OCI-LY7 (cell line): ENCODE measurements at regions not wholly inside any gene's neighbourhood (a gene's known extent, or its start where the extent isn't known, plus 50 kb on each side); places are given as distances from the start of the nearest gene placed in this dataset.

ENCODE experiments used
- BruUV-seq: library from RNA; stranded (reverse); fragments of 400-500 nt; replicated peaks from 2 replicates; lab custom pipeline; 2021; lab: Mats Ljungman, UMichigan
- CTCF ChIA-PET: fragments of 300-600 bp; sonication (Branson Sonifier 250); formaldehyde crosslinking; loops from one replicate; lab custom pipeline; 2022; ENCODE audit warnings: antibody characterized with exemption; ENCODE audit not compliant: unreplicated experiment; lab: Charles Lee
- POLR2A ChIA-PET: fragments of 300-600 bp; sonication (Branson Sonifier 250); formaldehyde crosslinking; loops from one replicate; lab custom pipeline; 2022; ENCODE audit warnings: antibody characterized with exemption; lab: Charles Lee
- DNase-seq: peaks from one replicate; pipeline ENCODE4 v3.0.0-alpha.2; 2015; ENCODE audit warnings: low spot score
- H2AFZ ChIP-seq: fragments of 200-600 bp; sonication (generic), shearing (Covaris generic); 2 replicates; pipeline ENCODE4 v1.6.1; 2014; ENCODE audit warnings: mild to moderate bottlenecking, antibody characterized with exemption, low read length, moderate library complexity
- H3K27ac ChIP-seq: fragments of 200-600 bp; sonication (generic); 2 replicates; pipeline ENCODE4 v1.5.1; 2014; ENCODE audit warnings: mixed run types, low read depth, mild to moderate bottlenecking, moderate library complexity, low read length, inconsistent platforms; ENCODE audit not compliant: poor library complexity, severe bottlenecking
- H3K36me3 ChIP-seq: fragments of 200-600 bp; sonication (generic); 2 replicates; pipeline ENCODE4 v1.6.1; 2014; ENCODE audit warnings: mild to moderate bottlenecking, antibody characterized with exemption, low read length, moderate library complexity, mixed read lengths; ENCODE audit not compliant: insufficient read depth
- H3K4me1 ChIP-seq: fragments of 200-600 bp; sonication (generic); 2 replicates; pipeline ENCODE4 v1.5.1; 2014; ENCODE audit warnings: mild to moderate bottlenecking, low read length; ENCODE audit not compliant: insufficient read depth, poor library complexity, severe bottlenecking
- H3K4me2 ChIP-seq: fragments of 200-600 bp; sonication (generic); 2 replicates; pipeline ENCODE4 v1.6.1; 2014; ENCODE audit warnings: mild to moderate bottlenecking, low read length
- H3K4me3 ChIP-seq: fragments of 200-600 bp; sonication (generic); 2 replicates; pipeline ENCODE4 v1.5.1; 2014; ENCODE audit warnings: mild to moderate bottlenecking, low read depth, low read length; ENCODE audit not compliant: poor library complexity, severe bottlenecking
- H3K79me2 ChIP-seq: fragments of 200-600 bp; sonication (generic); 2 replicates; pipeline ENCODE4 v1.6.1; 2016; ENCODE audit warnings: low read depth, mild to moderate bottlenecking, low read length, moderate library complexity, mixed read lengths; ENCODE audit not compliant: insufficient read depth
- H3K9me2 ChIP-seq: fragments of 200-600 bp; sonication (generic); 2 replicates; pipeline ENCODE4 v1.6.1; 2016; ENCODE audit warnings: mild to moderate bottlenecking, low read length, mixed read lengths; ENCODE audit not compliant: insufficient read depth
- H3K9me3 ChIP-seq: fragments of 200-600 bp; sonication (generic); 2 replicates; pipeline ENCODE4 v1.6.1; 2014; ENCODE audit warnings: mild to moderate bottlenecking, mixed run types, low read length, mixed read lengths
- H4K20me1 ChIP-seq: fragments of 200-600 bp; sonication (generic); 2 replicates; pipeline ENCODE4 v1.6.1; 2014; ENCODE audit warnings: mild to moderate bottlenecking, antibody characterized with exemption, low read length, moderate library complexity, mixed read lengths; ENCODE audit not compliant: insufficient read depth
- CTCF ChIP-seq: fragments of 200-600 bp; sonication (generic); conservative IDR thresholded peaks from 2 replicates; pipeline ENCODE4 v1.5.1; 2014; ENCODE audit warnings: mild to moderate bottlenecking, antibody characterized with exemption, low read length, moderate library complexity, mixed read lengths
- EZH2phosphoT487 ChIP-seq: fragments of 200-600 bp; sonication (generic); IDR thresholded peaks from 2 replicates; pipeline ENCODE4 v1.6.1; 2018; ENCODE audit warnings: low read depth, borderline replicate concordance, mild to moderate bottlenecking, mixed run types, antibody characterized with exemption, low read length, moderate library complexity, mixed read lengths
- intact Hi-C: fragments of 100-400 bp; cut with micrococcal nuclease; formaldehyde crosslinking; loops from one replicate; pipeline ENCODE4 v1.10.0; 2022; ENCODE audit not compliant: unreplicated experiment

DNA sequence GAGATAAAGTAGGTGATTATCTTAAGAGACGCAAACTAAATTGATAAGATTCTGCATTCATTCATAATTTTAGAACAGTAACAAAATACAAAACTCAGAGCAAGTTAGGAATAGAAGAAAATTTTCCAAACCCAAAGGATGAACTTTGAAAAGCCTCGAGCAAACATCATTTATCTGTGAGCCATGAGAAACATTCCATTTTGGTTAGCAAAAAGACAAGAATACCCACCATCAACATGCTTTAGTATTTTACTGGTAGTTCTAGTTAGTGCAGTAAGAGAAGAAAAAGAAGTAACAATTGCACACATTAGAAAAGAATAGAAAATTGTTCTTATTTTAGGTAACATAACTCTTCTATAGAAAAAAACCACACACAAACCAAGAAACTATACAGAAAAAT is 291.3 kb upstream of the TCF4 start:
- POLR2A ChIA-PET = interaction anchor here (0.6 kb wide), 1 partner anchor 161 kb away, joined by 3 read pairs; no protein-coding TSS in a partner anchor

GRCh38 chr18:55878224-55878623 is 290.2 kb upstream of the TCF4 start:
- no peak overlapping the region for H3K4me3 ChIP-seq
- no peak overlapping the region for H3K27ac ChIP-seq
- POLR2A ChIA-PET = no interaction called here
- TF ChIP-seq CTCF (no peak), EZH2phosphoT487 (no peak)
- H4K20me1 ChIP-seq = no peaks in the 10 kb centered on the region
- H3K9me3 ChIP-seq = no peaks in the 10 kb centered on the region
- no TSS peak for BruUV-seq
- intact Hi-C loops = no loop called here
- CTCF ChIA-PET = no interaction called here
- no peak for DNase-seq
- H3K36me3 ChIP-seq = no peaks in the 10 kb centered on the region
- no peak overlapping the region for H3K4me2 ChIP-seq
- H3K4me1 ChIP-seq = no peaks in the 10 kb centered on the region
- H3K9me2 ChIP-seq = no peaks in the 10 kb centered on the region
- no peak overlapping the region for H2AFZ ChIP-seq
- H3K79me2 ChIP-seq = no peaks in the 10 kb centered on the region

More for the DNA sequence above, 291.3 kb upstream of the TCF4 start:
- H3K4me3 ChIP-seq = no peak overlapping the region
- H2AFZ ChIP-seq = no peak overlapping the region
- H3K4me1 ChIP-seq = no peaks in the 10 kb centered on the region
- H3K9me2 ChIP-seq = no peaks in the 10 kb centered on the region
- H3K4me2 ChIP-seq = no peak overlapping the region
- intact Hi-C loops = no loop called here
- no peak for DNase-seq
- BruUV-seq = no TSS peak
- no peak for TF ChIP-seq CTCF
- TF ChIP-seq EZH2phosphoT487 = no peak
- no peaks in the 10 kb centered on the region for H4K20me1 ChIP-seq
- no peaks in the 10 kb centered on the region for H3K36me3 ChIP-seq
- H3K79me2 ChIP-seq = no peaks in the 10 kb centered on the region
- CTCF ChIA-PET = no interaction called here
- no peaks in the 10 kb centered on the region for H3K9me3 ChIP-seq
- H3K27ac ChIP-seq = no peak overlapping the region

DNA sequence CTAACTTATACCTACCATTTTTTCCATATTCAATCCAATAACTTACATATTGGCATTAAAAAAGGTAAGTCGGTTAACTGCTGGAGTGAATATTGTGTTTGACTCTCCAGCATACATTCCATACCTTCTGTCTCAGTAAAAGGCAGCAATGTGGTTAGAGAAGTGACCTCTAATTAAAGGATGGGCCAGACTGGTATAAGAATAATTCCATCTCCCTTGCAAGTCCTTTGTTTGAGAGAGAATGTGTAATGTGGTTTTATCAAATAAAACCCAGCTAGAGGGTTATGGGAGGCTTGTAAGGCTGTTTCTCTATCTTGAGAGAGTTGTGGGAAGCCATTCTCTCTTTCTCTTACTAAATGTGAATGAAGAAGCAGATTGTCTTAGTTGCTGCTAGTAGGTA is 289.3 kb upstream of the TCF4 start:
- Histone ChIP-seq H3K79me2 (no peaks in the 10 kb centered on the region), H3K4me1 (no peaks in the 10 kb centered on the region), H4K20me1 (no peaks in the 10 kb centered on the region), H3K27ac (no peak overlapping the region), H3K4me2 (no peak overlapping the region), H3K9me2 (no peaks in the 10 kb centered on the region), H3K9me3 (no peaks in the 10 kb centered on the region), H3K4me3 (no peak overlapping the region), H2AFZ (no peak overlapping the region), H3K36me3 (no peaks in the 10 kb centered on the region)
- TF ChIP-seq EZH2phosphoT487 = no peak
- no peak for TF ChIP-seq CTCF
- ChIA-PET POLR2A (no interaction called here), CTCF (no interaction called here)
- intact Hi-C loops = no loop called here
- DNase-seq = no peak
- BruUV-seq = no TSS peak
